HG03460 (cell line): ENCODE measurements at regions not wholly inside any gene's neighbourhood (a gene's known extent, or its start where the extent isn't known, plus 50 kb on each side); places are given as distances from the start of the nearest gene placed in this dataset.

Source experiments
- ATAC-seq: cut with Tn5 transposase; IDR thresholded peaks from one replicate; pipeline ENCODE4 v1.9.1; 2021; ENCODE audit not compliant: unreplicated experiment

DNA sequence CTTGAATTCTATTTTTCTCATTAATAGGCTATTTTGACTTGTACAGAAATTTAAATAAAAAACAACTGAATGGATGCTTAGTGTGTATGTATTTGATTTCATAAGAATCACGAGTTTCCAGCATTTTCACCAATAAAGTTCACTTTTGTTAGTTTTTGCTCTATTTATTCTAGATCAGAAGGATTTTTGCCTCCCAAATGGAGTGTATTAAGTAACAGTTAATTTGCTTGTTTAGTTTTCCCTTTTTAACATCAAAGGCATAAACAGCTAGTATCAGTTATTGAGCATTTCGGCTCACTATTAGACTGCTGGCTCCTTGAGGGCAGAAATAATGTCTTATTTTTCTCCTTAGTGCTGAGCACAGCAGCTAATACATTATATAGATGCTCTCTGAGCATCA, 414.1 kb downstream of the FGF9 start:
- ATAC-seq: no peak

DNA sequence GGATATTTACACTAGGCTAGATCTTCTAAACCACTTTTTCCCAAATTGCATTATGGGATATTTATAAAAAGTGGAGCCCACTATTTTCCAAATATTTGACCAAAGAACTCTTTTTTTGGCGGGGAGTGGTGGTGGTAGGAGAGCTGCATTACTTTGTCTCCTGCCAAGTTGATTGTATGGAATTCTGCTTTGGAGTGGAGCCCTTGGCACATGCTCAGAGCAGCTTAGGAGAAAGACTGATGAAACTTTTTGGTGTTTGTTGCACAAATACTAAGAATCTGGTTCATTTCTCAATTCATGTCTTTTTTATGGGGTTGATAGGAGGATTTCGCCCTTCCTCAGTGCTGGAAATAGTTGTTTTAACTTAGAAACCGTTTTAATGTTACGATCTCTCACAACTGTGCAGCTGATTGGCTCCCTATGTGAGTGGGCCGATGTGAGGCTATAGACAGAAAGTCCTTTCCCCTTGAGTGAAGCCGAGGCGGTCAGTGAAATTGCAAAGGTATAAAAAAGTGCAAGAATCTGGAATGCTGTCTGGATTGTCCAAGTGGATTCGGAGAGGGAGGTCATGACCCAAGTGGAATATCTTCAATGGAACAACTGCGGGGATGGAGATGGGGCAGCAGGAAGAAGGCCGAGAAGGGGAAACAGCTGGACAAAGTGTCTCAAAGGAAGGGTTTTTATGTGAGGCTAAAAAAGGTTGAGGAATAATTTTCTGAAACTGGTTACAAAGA, 415.9 kb downstream of the FGF9 start:
- ATAC-seq: no peak

DNA sequence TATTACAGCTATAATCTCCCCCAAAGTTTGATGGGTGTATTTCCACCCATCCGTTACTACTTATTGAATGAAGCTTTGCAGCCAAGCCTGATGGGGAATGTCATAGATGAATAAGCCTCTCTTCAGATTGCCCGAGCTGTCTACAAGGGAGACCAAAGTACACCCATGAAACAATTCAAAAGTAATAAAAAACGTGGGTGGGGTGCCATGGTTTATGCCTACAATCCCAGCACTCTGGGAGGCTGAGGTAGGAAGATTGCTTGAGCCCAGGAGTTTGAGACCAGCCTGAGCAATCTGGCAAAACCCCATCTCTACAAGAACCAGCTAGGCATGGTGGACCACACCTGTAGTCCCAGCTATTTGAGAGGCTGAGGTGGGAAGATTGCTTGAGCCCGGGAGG, 419.2 kb downstream of the FGF9 start:
- no peak for ATAC-seq

DNA sequence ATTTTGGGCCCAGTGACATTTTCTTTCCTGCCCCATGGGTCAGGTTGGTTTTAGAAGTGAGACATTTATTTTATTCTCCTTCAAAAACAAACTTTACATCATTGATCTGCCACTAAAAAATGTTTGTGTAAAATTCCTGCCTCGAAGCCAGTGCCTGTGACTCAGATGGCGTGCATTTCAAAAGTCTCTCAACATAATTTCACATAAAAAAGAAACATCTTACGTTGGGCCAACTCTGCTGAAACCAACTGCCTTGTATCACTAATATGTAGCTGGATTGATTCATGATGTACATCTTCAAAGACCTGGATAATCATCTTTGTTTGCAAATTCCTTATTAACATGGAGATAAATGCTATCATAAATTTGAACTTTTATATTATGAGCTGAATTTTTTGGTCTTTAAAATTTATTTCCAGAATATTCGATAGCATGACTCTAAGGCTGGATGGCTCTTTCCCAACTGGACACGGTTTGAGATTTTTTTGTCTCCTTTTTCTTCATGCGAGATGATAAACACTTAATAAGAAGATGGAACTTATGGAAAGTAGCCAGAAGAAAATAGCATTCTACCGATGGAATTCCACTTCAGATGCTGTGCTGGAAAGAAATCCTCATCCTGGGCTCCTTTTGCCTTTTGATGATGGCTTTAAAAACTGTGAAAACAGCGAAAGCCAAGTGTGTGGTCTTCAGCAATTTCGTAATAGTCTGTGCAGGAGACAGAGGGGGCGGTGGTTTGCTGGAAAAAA, 420.5 kb downstream of the FGF9 start:
- ATAC-seq: no peak

DNA sequence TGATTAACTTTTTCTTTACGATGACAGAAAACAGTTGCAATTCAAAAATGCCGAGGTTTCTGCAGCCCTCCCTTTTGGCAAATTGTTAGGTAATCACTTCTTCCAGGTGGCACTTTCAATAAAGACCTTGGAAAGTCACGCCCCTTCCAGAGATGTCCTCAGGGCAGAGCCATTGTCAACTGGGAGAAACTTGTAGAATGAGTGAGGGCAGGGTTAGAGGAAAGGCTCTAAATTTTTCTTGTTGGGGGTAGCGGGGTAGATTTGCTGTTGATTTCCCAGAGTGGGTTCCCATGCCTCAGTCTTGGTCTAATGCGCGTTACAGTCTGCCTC, 421.1 kb downstream of the FGF9 start:
- ATAC-seq: no peak

DNA sequence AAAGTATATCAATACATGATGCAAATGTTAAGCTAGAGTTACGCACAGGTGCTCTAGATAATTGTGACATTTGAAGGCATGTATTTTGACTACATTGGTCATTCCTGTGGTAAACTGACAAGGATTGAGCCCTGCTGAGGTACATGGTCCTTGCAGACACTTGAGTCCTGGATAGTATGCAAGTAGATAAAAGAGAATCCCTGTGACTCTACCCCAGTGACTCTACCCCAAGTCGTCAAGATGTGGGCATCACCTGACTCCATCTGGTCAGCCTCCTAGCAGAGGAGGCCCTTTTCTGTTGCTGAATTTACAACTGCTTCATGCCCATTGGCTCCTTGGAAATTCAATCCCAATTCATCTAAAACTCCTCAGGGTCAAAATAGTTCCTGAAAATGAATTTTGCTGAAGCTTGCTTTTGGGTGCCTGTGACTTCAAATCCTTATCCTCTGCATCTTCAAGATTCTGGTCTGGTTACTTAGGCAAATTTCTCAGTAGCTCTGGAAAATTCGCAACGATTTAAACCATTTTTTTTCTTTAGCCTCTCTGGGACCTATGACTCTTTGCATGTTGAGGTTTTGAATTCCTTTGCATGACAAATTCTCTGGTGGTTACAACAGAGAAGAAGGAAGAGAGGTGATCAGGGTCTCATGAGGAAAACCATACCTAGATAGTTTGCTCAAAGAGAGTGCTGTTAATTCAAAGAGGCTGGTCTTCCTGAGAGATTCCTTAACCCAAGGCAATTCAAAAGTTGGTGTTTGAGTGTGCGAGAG, 422.1 kb downstream of the FGF9 start:
- no peak for ATAC-seq

DNA sequence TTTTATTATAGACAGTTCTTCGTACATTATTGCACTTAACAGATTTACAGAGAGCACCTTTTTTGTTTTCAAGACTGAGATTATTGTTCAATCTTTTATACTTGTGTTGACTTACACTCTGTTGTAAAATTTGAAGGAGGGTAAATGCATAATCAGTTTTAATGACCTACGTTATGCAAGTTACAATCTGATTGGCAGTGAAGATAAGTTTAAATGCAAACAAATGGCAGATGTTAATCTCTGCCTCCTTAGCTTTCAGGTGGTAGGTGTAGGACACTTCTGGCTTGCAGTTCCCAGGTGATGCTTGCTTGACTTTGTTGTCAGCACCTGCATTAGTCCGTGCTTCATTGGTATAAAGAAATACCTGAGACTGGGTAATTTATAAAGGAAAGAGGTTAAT, 424.9 kb downstream of the FGF9 start:
- ATAC-seq: no peak

DNA sequence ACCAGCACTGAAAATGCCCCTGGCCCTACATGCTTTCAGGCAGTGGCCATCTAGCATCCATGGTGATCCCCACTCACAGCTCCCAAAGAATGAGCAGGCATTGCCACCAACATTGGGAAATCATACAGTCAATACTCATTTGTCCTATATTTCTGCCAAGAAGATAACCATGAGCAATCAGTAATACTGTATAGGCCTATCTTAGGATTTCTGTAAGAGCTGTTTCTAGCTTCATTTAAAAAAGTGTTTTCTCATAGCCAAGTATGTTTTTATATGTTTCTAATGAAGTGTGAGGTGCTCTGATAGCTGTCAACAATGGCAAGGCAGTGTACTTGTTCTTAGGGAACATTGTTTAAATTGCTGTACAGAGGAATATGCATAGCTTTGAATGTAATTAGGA, 428.7 kb downstream of the FGF9 start:
- no peak for ATAC-seq

DNA sequence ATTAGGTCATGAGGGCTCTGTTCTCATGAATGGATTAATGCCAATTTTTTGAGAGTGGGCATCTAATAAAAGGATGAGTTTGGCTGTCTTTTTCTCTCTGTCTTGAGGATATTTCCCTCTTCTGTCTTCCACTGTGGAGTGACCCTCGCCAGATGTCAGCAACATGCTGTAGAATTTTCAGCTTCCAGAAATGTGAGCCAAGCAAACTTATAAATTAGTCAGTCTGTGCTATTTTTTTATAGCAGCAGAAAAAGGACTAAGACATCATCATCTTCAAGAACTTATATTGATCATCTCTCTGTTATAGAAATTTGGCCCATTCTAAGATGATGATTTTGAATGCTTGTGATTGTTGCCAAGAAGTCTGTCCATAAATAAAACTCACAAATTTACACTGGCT, 431.4 kb downstream of the FGF9 start:
- ATAC-seq: no peak

DNA sequence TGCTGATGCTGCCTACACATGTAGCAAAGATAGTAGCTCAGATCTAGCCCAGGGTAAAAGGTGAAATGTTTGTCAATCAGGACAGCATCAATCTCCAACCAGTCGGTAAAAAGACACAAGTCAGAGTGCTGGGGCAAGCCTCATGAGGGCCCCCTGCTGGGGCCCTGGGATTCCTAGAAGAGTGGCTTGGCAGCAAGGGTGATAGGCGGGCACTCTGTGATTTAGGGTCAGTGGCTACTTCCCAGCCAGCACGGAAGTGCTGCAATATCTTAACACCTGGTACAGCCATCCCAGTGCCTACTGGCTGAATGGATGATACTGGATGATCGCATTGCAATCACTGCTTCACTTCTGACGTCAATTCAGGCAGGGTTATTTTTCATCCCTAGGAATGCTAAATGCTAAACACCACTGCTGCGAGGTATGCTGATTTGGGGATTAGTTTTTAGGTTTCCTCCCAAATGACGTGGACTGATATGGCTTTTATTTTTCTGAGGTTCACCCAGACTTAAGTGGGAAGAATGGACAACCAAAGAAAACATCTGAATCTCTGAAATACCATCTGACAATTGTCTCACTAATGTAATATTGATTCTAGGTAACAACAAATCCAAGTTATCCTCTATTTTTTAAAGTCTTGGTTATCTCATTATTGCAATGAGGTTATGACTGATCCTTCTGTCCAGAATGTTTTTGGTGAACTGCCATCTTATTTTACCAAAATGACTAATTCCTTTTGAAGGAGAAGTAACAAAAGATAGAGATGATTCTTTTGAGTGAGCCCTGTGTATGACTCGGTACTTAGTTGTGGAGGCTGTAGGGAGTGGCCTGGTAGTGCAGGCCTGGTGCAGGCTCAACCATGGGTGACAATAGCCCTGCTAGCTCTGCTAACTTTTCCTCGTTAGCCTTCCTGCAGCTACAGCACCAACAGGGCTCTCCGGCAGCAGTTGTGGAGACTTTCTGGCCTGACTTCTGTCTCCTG, 432.5 kb downstream of the FGF9 start:
- no peak for ATAC-seq

DNA sequence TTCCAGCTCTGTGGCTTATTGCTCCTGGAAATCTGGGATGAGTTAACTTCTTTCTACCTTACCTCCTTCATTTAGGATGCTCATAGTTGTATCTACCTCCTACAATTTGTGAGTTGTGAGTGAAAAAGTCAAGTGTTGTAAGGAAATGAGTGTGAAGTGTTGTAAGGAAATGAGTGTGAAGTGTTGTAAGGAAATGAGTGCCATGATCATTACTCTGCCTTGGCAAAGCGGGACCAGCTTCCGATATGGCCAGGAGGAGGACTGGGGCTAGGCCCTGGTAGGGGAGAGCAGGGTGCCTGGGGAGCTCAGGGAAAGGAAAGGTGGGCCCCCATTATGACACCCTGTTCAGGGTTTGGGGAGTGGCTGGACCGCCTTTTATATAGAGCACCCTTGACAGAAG, 435.2 kb downstream of the FGF9 start:
- no peak for ATAC-seq

DNA sequence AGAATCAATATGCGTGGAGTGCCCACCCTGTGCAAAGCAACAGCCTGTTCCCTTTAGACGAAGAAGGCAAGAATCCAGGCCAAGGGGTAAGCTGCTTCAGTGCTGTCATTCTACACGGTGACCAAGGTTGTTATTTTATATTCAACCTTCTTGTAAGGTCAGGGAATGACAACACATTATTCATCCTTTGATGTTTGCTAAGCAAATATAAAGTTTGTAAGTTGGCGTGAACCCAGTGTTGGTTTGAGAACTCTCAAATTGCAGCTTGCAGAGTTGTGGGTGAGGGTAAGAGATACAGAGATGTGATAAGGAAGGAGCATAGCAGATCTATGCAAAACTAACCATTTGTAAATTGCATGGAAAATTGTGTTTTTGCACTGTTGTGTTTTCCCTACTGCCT, 436.7 kb downstream of the FGF9 start:
- ATAC-seq: no peak

DNA sequence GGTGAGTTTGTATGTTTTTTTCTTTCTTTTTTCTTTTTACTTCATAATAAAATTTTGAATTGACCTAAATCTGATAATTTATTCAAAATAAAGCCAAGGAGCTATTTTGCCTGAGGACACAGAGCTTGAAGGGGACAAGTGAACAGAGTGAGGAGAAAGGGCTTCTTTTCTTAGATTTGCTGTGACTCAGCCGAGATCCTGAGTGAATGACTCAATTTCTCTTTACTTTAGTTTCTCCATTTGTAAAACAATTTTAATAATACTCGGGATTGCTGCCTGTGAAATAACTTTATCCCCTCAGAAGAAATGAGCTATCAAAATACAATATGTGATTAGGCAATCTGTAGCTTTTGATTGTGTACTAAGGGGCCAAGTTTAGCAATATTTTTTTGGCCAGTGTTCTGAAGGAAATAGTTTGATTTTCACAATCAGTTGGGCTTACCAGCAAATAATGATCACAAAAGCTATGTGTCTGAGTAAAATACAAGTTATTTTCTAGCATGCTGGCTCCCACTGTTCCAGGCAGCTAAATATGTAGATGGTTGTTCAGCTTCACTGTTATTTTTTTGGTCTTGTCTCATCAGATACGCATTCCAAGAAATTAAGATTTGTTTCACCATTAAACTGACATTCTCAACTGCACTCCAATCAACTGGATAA, 437.5 kb downstream of the FGF9 start:
- ATAC-seq: no peak

DNA sequence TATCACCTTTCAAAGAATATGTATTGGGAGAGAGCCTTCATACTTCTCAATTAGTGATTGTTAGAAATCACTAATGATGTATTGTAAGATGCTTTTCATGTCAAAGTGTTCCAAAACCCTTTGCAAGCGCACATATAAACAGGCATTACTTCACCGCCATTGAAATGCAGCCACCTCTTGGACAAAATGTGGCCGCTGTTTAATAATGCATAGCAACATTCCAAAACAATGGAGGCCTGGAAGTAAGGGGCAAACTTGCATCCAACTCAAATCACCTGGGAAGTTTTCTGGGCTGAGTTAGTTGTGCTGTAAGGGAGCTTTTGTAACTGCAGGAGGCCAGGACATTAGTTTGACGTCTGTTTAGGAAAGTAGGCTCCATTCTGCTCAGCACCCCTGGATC, 438.1 kb downstream of the FGF9 start:
- ATAC-seq: no peak

DNA sequence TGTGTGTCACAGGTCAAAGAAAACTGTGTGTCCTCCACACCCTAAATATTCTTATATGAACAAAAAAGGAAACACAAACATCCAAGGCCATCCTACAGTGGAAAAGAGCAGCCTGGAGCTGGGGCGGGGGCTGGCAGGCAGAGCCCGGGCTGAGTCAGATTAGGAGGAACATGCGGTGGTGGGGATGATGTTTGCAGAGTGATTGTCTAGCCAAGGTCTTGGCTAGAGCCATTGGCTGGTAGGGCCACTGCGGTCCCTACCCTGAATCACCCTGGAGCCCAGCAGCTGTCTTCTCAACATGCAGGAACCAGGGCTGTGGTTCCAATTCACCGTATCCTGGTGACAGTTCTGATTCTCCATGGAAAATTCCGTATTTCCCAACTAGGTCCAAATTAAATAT, 439.5 kb downstream of the FGF9 start:
- no peak for ATAC-seq

DNA sequence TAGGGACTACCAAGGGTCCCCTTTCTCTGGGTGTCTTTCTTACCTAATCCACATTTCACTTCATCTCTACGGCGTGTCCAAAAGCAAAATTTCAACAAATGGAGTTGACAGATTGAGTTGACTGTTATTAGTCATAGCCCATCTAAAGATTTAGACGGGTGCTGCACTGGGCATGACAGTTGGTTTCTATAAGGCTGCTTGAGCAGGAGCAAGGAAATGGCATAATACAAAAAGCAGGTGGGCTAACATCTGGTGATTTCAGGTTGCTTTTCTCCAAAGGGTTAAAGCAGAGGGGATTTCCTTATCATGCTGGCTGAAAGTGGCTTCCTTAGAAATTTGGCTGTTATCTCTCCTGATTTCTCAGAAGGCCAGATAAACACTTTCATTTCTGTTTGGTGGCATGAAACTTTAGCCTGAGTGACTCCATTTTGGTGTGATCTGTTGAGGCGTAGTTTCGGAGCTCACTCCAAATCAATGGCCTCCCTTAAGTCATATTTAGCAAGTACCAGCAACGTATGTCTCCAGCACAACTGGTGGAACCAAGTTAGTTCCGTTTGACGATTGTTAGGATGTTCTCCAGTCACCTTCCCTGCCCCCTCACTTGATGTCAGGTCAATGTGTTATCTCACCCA, 440.4 kb downstream of the FGF9 start:
- no peak for ATAC-seq

DNA sequence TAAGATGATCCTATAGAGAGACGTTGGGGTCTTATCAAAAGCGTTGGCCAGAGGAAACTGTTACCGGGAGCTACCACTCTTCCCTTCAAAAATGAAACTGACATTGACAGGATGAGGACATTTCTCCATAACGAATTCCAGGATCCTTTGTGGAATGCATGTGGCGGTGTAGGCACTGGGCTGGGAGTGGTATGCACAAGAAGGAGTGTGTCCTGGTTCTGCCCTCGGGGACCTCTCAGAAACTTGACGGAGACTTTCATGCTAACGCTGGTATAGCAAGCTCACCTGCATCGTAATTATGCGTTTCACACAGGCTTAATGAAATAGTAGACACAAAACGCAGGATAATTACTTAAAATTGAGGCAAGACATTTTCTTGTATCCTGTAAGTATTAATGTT, 441.1 kb downstream of the FGF9 start:
- no peak for ATAC-seq

DNA sequence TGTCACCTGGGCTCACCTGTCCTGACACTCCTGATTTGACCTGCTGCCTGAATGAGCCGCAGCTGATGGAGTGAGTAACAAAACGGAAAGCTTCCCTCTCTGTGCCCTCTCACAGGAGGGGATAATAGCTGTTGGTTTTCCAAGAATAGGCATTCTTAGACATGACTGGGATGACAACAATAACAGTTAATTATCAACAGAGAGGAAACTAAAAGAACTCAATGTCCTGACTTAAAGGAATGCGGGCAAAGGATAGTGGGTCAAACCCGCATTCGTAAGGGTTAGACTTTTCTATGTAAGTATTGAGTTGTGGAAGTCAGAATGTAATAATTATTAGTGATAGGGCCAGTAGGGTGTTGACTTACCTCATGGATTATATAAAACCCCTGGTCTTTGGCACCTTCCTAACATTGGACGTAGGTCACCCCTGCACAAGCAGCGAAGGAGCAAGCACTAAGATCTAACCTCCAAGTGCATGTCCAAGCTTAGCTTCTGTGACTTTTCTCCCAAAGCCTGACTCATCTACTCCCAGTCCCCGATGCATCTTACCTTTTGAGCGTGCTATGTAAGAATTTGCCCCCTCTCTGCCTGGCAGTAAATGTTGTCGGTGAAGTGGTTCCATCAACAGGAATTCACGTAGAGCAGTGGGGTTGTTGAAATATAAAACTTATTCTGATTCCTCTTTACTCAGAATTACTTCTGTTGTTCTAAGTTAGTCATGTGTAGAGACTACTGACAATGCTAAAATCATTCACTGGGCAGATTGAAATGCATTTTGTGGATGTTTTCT, 442.3 kb downstream of the FGF9 start:
- ATAC-seq: no peak

DNA sequence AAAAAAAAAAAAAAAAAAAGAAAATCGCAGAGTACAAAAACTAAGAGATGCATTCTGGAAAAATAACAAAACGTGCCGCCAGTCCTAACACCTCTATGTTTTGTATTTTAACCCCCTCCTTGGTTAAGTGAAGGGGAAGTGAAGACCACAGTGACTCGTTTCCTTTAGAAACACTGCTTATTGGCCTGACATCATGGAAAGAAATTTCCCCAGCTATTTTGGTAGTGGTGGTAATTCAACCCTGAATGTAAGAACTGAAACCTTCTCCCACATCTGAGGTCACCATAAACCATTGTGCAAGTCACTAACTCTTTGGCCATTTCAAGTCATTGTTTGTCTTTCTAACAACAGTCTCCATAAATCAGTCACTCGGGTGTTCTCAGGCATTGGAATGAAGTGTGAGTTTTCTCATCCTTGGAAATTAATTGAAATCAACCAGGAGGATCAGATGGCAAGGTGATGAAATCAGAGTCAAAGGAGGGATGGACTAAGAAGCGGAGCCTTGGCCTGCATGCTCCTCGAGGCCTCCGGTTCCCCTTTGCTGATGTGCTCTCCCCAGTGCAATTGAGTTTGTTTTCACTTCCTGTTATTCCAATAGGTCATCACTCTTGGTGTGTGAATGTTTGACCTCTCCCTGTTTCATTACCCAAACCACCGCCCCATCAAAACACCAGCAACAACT, 443.9 kb downstream of the FGF9 start:
- ATAC-seq: peak; percentile 87
